Left forelimb (tissue), 1 donor: ENCODE measurements at regions not wholly inside any gene's neighbourhood (a gene's known extent, or its start where the extent isn't known, plus 50 kb on each side); places are given as distances from the start of the nearest gene placed in this dataset.
A peak's percentile ranks its signal among the peaks of the same experiment; 100 is the strongest.
"Not testable (repeated sequence)": the region's sequence is repeated elsewhere in the genome, so short reads cannot be mapped to it uniquely, and the experiment has no call there.

Experiments used
- DNase-seq: peaks from one replicate; pipeline ENCODE4 v3.0.0-alpha.2; 2018; ENCODE audit warnings: low spot score

- DNase-seq, result no peak
Observed at GRCh38 chr20:43404878-43405277, 52.8 kb upstream of the SRSF6 start.

GRCh38 chr20:43400882-43401281 is 56.8 kb upstream of the SRSF6 start:
- DNase-seq, result not testable (repeated sequence)

GRCh38 chr20:43398676-43399324 is 58.9 kb upstream of the SRSF6 start:
- DNase-seq, result no peak

GRCh38 chr20:43397147-43397546 is 60.5 kb upstream of the SRSF6 start:
- DNase-seq, result no peak

GRCh38 chr20:43393052-43393451 is 64.6 kb upstream of the SRSF6 start:
- no peak for DNase-seq

GRCh38 chr20:43392561-43392960 is 65.1 kb upstream of the SRSF6 start:
- no peak for DNase-seq

- DNase-seq, result no peak
Observed at GRCh38 chr20:43389839-43390626, 67.7 kb upstream of the SRSF6 start.

GRCh38 chr20:43389211-43389610 is 68.5 kb upstream of the SRSF6 start:
- DNase-seq, result no peak

GRCh38 chr20:43388268-43389002 is 69.3 kb upstream of the SRSF6 start:
- no peak for DNase-seq

GRCh38 chr20:43387737-43388136 is 70.0 kb upstream of the SRSF6 start:
- DNase-seq, result no peak

GRCh38 chr20:43386878-43387277 is 70.8 kb upstream of the SRSF6 start:
- no peak for DNase-seq

GRCh38 chr20:43385914-43386313 is 71.8 kb upstream of the SRSF6 start:
- DNase-seq, result no peak

- DNase-seq, result no peak
Observed at GRCh38 chr20:43384101-43384940, 73.4 kb upstream of the SRSF6 start.

- no peak for DNase-seq
Observed at GRCh38 chr20:43383026-43383795, 74.5 kb upstream of the SRSF6 start.

- DNase-seq, result not testable (repeated sequence)
Observed at GRCh38 chr20:43382135-43382534, 75.6 kb upstream of the SRSF6 start.

- not testable (repeated sequence) for DNase-seq
Observed at GRCh38 chr20:43381533-43381932, 76.2 kb upstream of the SRSF6 start.

GRCh38 chr20:43379239-43379917 is 78.3 kb upstream of the SRSF6 start:
- peak; percentile 28 for DNase-seq

GRCh38 chr20:43376831-43377230 is 80.9 kb upstream of the SRSF6 start:
- peak; percentile 11 for DNase-seq

- no peak for DNase-seq
Observed at GRCh38 chr20:43375591-43375990, 82.1 kb upstream of the SRSF6 start.

GRCh38 chr20:43372051-43372450 is 85.6 kb upstream of the SRSF6 start:
- peak; percentile 11 for DNase-seq

GRCh38 chr20:43365691-43366090 is 92.0 kb upstream of the SRSF6 start:
- no peak for DNase-seq
